HG03095 (cell line): ENCODE measurements at regions not wholly inside any gene's neighbourhood (a gene's known extent, or its start where the extent isn't known, plus 50 kb on each side); places are given as distances from the start of the nearest gene placed in this dataset.
A peak's percentile ranks its signal among the peaks of the same experiment; 100 is the strongest.

Experiments
- ATAC-seq: cut with Tn5 transposase; IDR thresholded peaks from one replicate; pipeline ENCODE4 v1.9.1; 2021; ENCODE audit warnings: moderate library complexity; ENCODE audit not compliant: unreplicated experiment

- no peak for ATAC-seq
Measured at GRCh38 chr13:107223867-107224266, 655.9 kb upstream of the ARGLU1 start.

- no peak for ATAC-seq
Measured at GRCh38 chr13:107222597-107222996, 654.7 kb upstream of the ARGLU1 start.

GRCh38 chr13:107220245-107220644, 652.3 kb upstream of the ARGLU1 start:
- ATAC-seq: no peak

- ATAC-seq: no peak
Measured at GRCh38 chr13:107217251-107217650, 649.3 kb upstream of the ARGLU1 start.

- no peak for ATAC-seq
Measured at GRCh38 chr13:107216046-107216755, 648.3 kb upstream of the ARGLU1 start.

- ATAC-seq: peak; percentile 96
Measured at GRCh38 chr13:107211073-107211472, 643.1 kb upstream of the ARGLU1 start.

- no peak for ATAC-seq
Measured at GRCh38 chr13:107210723-107211030, 642.7 kb upstream of the ARGLU1 start.

GRCh38 chr13:107209824-107210722, 642.1 kb upstream of the ARGLU1 start:
- ATAC-seq: no peak

GRCh38 chr13:107208889-107209288, 641.0 kb upstream of the ARGLU1 start:
- no peak for ATAC-seq

- ATAC-seq: peak; percentile 96
Measured at GRCh38 chr13:107205318-107206104, 637.6 kb upstream of the ARGLU1 start.

- no peak for ATAC-seq
Measured at GRCh38 chr13:107203146-107203847, 635.4 kb upstream of the ARGLU1 start.

GRCh38 chr13:107202371-107203023, 634.6 kb upstream of the ARGLU1 start:
- no peak for ATAC-seq

- ATAC-seq: no peak
Measured at GRCh38 chr13:107200491-107200890, 632.6 kb upstream of the ARGLU1 start.

- no peak for ATAC-seq
Measured at GRCh38 chr13:107192289-107192688, 624.4 kb upstream of the ARGLU1 start.

- no peak for ATAC-seq
Measured at GRCh38 chr13:107190065-107190464, 622.1 kb upstream of the ARGLU1 start.

- ATAC-seq: no peak
Measured at GRCh38 chr13:107185889-107186288, 618.0 kb upstream of the ARGLU1 start.

- no peak for ATAC-seq
Measured at GRCh38 chr13:107170270-107170931, 602.5 kb upstream of the ARGLU1 start.

- no peak for ATAC-seq
Measured at GRCh38 chr13:107157271-107157670, 589.3 kb upstream of the ARGLU1 start.

GRCh38 chr13:107144432-107144831, 576.5 kb upstream of the ARGLU1 start:
- no peak for ATAC-seq

GRCh38 chr13:107141767-107142166, 573.8 kb upstream of the ARGLU1 start:
- no peak for ATAC-seq
